ENCODE measurements at regions not wholly inside any gene's neighbourhood (a gene's known extent, or its start where the extent isn't known, plus 50 kb on each side); places are given as distances from the start of the nearest gene placed in this dataset.

DNA sequence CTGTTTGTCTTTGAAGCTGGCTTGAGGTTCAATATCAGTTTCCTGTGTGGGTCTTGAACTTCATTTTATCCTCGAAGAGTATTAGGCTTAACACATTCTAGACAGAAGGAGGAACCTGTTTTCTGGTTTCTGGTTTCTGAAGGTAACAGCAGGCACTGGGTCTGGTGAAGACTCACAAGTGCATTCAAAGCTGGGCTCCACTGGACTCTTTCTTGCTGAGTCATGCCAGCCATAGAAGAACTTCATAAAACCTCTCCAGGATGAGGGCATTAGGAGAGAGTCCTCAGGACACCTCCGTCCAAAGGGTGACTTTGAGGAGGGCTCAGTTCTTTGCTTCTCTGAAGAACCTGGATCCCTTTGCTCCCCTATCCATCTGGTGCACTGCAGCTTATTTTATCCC, 668.6 kb upstream of the SLC10A2 start:
- DNase-seq, result no peak

DNA sequence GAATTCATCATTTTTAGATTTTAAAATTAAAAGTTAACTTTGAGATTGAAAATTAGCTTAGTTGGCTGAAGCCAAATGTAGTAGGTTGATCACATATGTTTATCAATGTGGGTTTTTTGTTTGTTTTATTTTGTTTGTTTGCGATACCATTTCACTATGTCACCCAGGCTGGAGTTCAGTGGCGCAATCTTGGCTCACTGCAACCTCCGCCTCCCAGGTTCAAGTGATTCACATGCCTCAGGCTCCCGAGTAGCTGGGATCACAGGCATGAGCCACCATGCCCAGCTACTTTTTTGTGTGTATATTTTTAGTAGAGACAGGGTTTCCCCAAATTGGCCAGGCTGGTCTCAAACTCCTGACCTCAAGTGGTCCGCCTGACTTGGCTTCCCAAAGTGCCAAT, 665.7 kb upstream of the SLC10A2 start:
- no peak for DNase-seq

DNA sequence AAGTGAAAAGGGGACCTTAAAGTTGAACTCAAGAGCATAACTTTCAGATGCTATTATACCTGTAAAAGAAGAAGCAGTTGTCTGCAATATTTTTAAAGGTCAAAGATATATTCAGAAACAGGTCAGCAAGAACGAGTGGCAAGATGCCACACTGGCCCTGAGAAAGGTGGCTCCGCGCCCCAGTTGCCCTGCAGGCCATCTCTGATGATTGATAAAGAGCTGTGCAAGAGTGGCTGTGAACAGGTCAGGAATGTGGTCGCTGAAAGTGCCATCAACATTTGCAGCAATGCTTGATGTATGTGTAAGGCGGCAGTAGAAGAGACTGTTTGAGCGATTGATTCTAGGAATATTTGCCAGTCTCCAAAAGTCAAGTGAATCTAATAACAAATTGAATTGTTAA, 664.2 kb upstream of the SLC10A2 start:
- no peak for DNase-seq

DNA sequence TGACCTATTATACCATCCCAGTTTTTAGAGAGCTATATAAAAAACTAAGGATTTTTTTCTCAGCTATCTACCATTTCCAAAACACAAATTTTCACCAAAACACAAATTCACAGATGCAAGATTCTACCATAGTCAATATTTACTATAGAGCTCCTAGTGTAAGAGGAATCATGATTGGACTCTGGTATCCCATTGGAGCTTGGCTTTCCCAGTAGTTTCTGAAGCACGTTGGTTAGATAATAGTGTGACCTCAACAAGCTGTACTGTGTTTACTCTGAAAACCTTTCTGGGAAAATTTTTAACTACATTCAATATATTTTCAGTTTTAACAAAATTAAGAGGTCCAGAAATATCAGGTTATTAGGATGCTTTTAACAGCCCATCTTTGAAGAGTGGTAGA, 660.6 kb upstream of the SLC10A2 start:
- DNase-seq, result no peak

DNA sequence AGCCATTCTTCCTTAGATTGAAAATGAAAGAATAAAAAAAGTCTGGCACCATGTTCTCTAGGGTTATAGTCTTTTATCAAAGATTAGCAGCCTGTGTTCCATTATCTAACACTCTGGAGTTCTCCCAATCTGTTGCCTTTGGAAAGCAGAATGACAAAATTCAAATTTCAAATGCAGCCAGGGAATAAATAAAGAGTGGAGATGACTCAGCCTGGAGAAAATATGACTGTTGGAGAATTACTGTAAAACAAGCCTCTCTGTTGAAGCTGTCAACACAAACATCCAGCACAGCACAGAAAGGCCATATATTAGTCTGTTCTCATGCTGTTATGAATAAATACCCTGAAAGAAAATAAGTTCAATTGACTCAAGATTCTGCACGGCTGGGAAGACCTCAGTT, 650.5 kb upstream of the SLC10A2 start:
- no peak for DNase-seq

DNA sequence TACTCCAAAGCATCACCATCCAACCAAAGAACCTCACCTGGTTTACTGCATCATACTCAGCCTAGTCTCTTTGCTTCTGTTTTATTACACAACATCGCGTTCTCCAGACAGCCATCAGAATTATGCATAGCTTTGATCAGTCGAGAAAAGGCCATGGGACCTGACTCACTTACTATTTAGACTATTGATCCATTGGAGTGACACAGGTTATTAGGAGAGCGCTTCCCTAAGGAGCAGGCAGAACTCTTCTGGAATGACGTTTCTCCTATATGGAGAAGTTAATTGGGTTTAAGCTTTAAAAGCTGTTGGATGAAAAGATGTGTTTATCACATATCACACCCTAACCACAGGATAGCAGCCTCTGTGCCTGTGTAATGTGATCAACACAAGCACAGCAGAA, 649.1 kb upstream of the SLC10A2 start:
- DNase-seq, result no peak

DNA sequence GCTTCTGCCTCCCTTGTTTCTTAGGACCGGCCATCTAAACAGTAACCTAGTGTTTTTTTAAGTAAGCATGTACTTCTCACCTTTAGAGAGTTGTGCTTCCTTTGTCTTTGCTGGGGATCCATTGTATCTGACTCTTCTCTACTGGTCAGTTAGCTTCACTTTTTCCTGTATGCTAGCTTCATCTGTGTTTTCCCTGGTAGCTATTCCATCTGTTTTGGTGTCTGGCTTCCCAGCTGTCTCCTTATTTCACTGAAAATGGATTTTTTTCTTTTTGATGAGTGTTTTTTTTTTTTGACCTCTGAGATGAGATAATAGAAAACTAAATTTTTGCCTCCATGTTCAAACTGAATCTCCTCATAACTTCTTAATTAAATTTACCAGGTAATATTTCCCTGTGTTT, 637.0 kb upstream of the SLC10A2 start:
- DNase-seq, result no peak

DNA sequence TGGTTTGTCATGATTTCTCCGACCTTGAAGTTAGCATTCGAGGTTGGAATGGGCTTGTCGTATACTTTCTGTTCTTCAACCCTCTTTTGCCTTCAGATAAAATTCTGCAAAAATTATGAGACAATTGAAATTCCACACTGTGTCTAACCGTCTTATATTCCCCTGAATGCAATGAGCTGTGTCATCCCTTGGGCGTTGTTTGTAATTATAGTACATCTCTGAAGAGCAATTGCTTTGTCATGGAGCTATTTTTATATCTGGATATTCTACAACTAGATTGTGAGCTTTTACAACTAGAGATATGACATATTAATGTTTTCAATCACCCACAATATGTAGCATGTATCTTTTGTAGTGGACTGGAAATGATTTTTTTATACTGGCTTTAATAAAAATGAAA, 631.8 kb upstream of the SLC10A2 start:
- no peak for DNase-seq

DNA sequence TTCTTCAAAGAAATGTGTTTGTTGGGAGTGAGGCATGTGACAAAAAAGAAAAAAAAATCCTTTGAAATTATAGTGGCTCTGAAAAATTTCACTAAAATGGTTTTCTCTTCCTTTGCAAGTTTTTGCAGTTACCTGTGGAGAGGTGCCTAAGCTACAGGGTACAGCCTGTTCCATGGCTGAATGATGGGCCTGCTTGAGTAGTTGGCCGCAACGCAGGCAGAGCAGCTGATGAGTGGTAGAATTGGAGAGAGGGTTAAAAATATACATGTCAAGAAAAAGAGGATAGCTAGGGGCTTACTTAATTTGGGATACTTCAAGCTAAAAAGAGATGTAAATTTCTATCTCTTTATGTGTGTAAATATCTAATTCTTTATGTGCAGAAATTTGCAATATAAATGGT, 629.1 kb upstream of the SLC10A2 start:
- DNase-seq, result no peak

DNA sequence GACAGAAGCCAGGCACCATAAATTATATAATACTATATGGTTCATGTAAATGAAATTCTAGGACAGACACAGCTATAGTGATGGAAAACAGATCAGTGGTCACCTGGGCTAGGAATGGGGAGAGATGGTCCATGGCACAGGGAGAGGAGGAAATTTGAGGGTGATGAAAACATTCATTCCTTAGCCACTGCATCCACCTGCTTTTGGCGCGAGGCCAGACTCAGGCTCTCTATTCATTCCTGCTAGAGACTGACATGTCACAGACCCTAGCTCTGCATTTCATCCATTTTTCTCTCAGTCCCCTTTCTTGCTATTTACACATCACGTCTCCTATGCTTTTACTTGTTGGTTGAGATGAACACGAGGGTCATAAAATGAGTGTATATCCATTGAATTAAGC, 628.3 kb upstream of the SLC10A2 start:
- no peak for DNase-seq

DNA sequence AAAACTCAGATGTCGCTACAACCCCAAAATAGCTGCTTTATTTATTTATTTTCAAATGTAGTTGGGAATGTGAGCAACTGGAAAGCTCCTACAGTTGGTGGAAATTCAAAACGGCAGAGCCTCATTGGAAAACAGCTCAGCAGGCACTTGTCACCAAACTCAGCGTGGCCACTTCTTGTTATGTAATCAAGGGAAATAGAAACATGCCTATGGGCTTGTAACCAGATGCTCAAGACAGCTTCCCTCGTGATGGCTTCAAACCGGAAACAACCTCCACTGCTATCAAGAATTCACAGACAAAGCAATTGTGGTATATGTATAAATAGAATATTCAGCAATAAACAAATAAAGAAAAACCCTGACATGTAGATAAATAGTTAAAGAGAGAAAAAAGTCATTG, 627.8 kb upstream of the SLC10A2 start:
- DNase-seq, result no peak

DNA sequence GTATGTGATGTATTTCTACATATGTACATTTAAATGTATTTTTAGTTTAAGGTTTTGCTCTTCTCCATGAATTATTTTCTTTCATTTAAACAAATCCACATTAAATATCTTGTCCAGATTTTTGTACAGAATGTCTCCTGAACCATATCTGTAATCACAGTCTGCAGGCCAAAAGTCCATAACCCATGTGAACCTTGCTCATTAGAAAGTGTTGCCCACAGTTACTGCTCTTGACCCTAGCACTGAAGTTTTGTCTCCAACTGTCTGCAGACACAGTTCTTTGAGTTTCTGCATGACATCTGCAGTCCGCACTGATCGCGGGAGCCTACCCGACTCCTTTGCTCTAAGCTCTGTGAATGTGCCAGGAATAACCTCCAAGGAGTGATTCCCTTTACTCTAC, 626.2 kb upstream of the SLC10A2 start:
- no peak for DNase-seq

DNA sequence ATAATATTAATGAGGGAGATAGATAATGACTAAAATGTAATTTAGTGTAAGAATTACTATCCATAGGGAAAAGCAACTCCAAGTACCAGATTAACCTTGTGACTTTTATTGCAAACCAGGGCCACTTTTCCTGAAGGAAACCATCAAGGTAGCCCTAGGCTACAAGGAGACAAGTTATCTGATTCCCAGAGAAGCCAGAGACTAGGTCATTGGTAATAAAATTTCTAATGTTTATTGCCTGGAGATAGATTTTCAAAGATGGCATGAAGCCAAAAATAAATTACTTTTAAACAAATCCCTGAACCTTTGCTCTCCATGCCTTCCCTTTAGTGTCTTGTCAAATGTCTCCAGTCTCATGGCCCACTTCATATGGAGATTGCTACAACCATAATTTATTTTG, 610.1 kb upstream of the SLC10A2 start:
- DNase-seq, result no peak

DNA sequence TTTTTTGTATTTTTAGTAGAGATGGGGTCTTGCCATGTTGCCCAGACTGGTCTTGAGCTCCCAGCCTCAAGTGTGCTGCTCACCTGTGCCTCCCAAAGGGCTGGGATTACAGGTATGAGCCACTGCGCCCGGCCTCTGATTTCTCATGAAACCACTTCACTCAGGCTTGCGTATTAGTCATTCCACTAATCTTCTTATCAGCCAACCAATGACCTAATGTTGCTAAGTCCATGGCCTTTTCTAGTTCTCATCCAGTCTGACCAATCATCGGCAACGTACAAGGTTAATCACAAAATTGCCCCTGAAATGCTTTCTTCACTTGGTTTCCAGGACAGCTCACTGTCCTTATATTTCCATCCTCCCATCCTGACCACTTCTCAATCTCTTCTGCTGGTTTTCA, 605.3 kb upstream of the SLC10A2 start:
- no peak for DNase-seq

DNA sequence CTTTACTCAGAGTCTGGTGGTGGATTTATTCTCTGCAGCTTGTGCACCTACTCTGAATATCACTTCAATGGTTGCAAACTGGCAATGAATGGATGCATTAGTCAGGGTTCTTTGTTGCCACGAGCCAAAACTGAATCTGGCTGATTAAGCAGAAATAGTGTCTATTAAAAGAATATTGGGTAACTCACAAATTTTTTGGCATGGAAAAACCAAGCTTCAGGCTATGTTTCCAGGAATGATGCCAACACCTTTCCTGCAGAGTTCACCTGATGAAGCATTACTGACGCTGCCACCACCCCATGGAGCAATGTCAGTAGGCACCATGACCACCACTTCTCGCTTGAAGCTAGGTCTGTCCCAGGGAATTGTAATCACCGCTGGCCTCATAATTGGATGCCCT, 597.8 kb upstream of the SLC10A2 start:
- DNase-seq, result no peak

DNA sequence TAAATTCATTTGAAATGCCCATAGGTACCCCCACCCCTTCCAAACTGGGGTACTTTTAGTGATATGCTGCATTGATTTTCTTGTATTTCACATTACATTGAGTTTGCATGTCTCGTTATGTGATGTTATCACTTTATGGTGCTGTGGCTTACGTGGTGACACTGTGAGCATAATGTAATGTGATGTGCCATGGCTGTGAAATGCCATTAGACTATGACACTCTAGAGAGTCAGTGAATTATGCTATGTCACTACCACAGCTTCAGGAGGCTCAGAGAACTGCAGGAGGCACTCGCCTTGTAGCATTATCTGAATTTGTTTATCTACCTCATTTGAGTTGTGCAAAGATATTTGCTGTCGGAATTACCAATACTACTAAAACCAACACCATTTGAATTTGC, 590.1 kb upstream of the SLC10A2 start:
- no peak for DNase-seq

DNA sequence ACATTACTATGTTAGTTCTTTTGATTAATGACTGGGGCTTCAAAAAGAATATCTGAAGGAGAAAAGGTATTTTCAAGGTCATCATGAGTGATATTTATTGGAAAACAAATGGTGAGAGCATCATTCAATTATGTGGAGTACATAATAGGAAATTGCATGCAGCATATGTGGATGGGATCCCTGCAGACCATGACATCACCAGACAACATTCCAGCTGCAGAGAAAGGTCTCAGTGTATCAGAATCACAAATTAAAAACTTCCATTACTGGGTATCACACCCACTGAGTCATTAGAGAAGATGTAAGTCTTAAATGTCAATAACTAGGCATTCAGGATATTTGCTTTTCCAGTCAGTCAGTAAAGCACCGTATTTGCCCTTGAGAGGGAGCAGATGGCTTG, 574.4 kb upstream of the SLC10A2 start:
- DNase-seq, result no peak

DNA sequence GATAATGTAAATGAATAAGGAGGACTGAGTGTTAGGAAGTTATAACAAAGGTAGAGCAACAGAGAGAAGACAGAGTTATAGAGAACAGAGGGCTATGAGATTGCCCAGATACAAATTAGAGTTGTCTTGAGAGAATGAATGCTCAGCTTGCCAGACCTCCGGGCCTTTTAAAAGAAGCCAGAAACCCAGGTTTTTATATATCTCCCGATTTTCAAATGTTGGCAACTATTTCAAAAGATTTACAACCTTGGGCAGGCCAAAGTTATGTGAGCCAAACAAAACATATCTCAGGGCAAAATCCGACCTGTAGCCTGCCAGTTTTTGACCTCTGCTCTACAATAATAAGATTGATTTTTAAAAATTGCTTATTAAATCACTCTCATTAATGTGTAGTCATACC, 573.1 kb upstream of the SLC10A2 start:
- DNase-seq, result no peak

DNA sequence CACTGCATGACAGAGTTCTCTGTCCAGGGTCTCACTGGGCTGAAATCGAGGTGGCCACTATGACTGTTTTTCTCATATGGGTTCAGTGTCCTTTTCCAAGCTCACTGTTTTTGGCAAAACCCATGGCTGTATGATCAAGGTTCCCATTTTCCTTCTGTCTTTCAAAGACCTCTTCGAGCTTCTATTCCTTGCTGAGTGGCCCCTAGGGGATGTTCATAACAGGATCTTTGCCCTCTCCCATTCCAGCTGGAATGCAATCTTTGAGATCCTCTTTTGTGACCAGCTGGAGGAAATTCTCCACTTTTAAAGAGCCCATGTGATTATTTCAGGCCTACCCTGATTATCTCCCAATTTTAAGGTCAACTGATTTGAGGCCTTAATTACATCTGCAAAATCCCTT, 572.5 kb upstream of the SLC10A2 start:
- no peak for DNase-seq

DNA sequence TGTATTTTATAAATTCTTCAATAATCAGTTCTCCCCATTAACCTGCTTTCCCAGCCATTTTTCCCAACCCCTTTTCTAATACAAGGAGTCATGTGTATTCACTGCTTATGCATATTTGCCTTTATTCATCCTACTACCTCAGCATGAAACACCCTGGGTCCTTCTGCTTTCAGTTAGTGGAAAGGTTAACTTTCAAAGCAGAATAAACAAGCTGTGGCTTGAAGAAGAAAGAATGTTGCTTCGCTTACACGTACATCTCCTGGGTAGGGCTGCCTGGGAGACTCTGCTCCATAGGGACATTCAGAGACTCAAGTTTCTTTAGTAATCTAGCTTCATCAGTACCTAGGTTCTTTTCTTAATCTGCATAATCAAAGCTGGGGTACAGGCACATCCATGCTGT, 567.8 kb upstream of the SLC10A2 start:
- DNase-seq, result no peak

DNA sequence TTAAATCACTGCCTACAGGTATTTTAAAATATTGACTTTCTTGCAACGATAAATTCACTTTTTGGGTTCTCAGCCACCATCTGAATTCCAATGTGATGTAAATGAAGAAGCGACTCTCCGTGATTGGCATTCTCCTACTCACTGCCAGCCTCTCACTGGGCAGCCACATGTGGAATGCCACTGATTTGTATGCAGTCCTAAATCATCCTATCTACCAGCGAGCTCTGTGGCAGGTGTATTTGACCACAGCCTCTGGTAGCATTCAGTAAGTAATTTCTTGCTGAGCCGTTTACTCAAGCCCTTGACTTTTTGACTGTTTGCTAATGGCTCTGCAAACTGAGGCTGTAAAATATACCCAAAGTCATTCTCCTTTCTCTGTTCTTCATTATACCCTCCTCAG, 559.0 kb upstream of the SLC10A2 start:
- no peak for DNase-seq

DNA sequence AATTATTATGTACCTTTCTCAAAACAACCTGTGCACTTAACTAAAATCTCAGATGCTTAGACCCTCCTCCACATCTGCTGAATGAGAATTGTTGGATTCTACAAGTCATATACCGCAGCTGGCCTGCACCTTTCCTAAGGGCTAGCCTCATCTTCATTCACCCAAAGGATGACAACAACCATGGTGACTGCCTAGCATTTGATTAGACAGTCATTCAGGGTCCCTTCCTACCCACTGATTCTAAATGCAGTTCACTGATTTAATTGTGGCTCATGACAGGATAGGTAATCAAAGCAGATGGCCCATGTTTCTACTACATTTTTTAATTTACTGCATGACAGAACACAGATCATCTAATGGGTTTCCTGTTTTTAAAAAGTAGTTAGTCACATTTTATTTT, 551.9 kb upstream of the SLC10A2 start:
- DNase-seq, result no peak

DNA sequence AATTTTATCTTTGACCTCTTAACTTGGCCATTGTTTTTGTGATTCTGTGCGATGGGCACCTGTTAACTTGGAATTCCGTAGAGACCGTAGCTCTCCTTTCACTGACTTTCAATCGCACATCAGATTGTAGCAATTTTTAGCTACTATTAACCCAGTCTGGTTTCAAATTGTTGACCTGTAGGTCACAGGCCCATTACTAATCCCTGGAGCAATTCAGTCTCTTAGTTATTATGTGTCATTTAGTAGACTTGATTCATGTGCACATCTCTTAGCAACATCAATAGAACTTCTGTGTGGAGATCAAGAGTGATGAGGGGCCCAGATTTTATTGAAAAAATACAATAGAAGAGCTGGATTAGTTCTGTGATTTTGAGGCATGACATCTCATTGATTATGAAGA, 549.6 kb upstream of the SLC10A2 start:
- DNase-seq, result no peak

DNA sequence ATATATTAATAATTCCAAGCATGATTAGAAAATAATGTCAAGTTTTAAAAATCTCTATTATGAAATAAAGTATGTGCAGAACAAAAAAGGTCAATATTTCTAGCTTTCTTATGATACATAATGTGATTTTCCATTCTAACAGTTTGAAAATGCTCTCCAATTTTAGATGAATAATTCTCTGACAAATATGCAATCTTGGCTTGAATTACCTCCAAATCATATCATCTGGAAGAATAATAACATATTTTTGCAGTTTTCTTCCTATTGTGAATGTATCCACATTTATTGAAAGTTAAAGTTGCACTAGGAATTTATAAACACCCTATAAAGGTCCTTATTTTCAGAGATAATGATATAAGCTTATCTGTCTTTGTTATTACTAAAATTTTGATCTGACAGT, 548.5 kb upstream of the SLC10A2 start:
- DNase-seq, result no peak

DNA sequence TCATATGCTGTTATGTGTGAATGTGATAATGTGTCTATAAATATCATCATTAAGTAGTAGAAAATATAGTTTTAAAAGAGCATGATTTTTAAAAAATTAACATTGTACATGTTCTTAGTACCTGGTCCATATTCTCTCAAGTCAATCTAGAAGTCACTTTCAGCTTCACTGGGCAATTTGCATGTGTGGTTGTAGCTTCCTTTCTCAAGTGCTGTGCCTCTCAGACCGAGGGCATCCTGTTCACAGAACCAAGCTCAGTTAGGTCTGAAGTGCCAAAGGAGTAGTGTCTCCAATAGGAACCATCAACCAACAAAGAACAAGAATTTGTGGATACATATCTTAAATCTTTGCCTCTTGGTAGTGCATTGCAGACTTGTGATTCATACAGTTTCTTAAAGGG, 541.8 kb upstream of the SLC10A2 start:
- no peak for DNase-seq

All from hypothalamus (tissue), 51 donors.